A673 (cell line): ENCODE measurements at regions not wholly inside any gene's neighbourhood (a gene's known extent, or its start where the extent isn't known, plus 50 kb on each side); places are given as distances from the start of the nearest gene placed in this dataset.

ENCODE experiments used
- BruUV-seq: library from RNA; stranded (reverse); fragments of 400-500 nt; replicated peaks from 2 replicates; lab custom pipeline; 2021; lab: Mats Ljungman, UMichigan
- CTCF ChIA-PET: fragments of 300-600 bp; sonication (Branson Sonifier 250); formaldehyde crosslinking; loops from one replicate; lab custom pipeline; 2022; ENCODE audit warnings: antibody characterized with exemption; lab: Charles Lee
- POLR2A ChIA-PET: fragments of 300-600 bp; sonication (Branson Sonifier 250); formaldehyde crosslinking; loops from one replicate; lab custom pipeline; 2022; ENCODE audit warnings: antibody characterized with exemption; ENCODE audit not compliant: low non-redundant PET; lab: Charles Lee
- DNase-seq: peaks from one replicate; pipeline ENCODE4 v3.0.0-alpha.2; 2015; ENCODE audit warnings: low spot score
- H3K27ac ChIP-seq: fragments of 200-600 bp; sonication (generic); 2 replicates; pipeline ENCODE4 v1.5.1; 2016; ENCODE audit warnings: mixed run types, low read depth, mild to moderate bottlenecking, mixed read lengths, antibody characterized with exemption, low read length; ENCODE audit not compliant: poor library complexity, severe bottlenecking
- H3K27me3 ChIP-seq: fragments of 200-600 bp; sonication (generic); replicated peaks from 2 replicates; pipeline ENCODE4 v1.6.1; 2017; ENCODE audit warnings: mixed run types, low read depth, mild to moderate bottlenecking, mixed read lengths, antibody characterized with exemption, low read length; ENCODE audit not compliant: insufficient read depth, poor library complexity
- H3K36me3 ChIP-seq: fragments of 200-600 bp; sonication (generic); 2 replicates; pipeline ENCODE4 v1.6.1; 2016; ENCODE audit warnings: mixed run types, mild to moderate bottlenecking, mixed read lengths, antibody characterized with exemption, low read length; ENCODE audit not compliant: insufficient read depth, poor library complexity, severe bottlenecking
- H3K4me1 ChIP-seq: fragments of 200-600 bp; sonication (generic); 2 replicates; pipeline ENCODE4 v1.6.1; 2017; ENCODE audit warnings: mixed run types, mild to moderate bottlenecking, mixed read lengths, antibody characterized with exemption, low read length; ENCODE audit not compliant: insufficient read depth, poor library complexity, severe bottlenecking
- H3K4me3 ChIP-seq: fragments of 200-600 bp; sonication (generic); 2 replicates; pipeline ENCODE4 v1.5.1; 2016; ENCODE audit warnings: low read depth, mixed run types, mild to moderate bottlenecking, mixed read lengths, low read length; ENCODE audit not compliant: poor library complexity, severe bottlenecking
- H3K9me3 ChIP-seq: fragments of 200-600 bp; sonication (generic); 2 replicates; pipeline ENCODE4 v1.6.1; 2016; ENCODE audit warnings: mixed run types, low read depth, mild to moderate bottlenecking, mixed read lengths, antibody characterized with exemption, low read length; ENCODE audit not compliant: poor library complexity, severe bottlenecking
- CTCF ChIP-seq: fragments of 300-800, 200-600 bp; sonication (generic); conservative IDR thresholded peaks from 2 replicates; pipeline ENCODE4 v1.5.1; 2017; ENCODE audit warnings: low read depth, mild to moderate bottlenecking, antibody characterized with exemption, low read length, moderate library complexity, mixed read lengths
- EZH2 ChIP-seq: fragments of 200-600 bp; sonication (generic); IDR thresholded peaks from 2 replicates; pipeline ENCODE4 v1.6.1; 2017; ENCODE audit warnings: borderline replicate concordance, low read depth, mild to moderate bottlenecking, mixed read lengths, antibody characterized with exemption, low read length; ENCODE audit not compliant: poor library complexity, severe bottlenecking
- intact Hi-C: fragments of 100-400 bp; cut with micrococcal nuclease; formaldehyde crosslinking; loops from one replicate; pipeline ENCODE4 v1.10.0; 2022; ENCODE audit not compliant: unreplicated experiment

- Histone ChIP-seq H3K9me3 (peaks cover 15% of the 10 kb centered on the region), H3K36me3 (no peaks in the 10 kb centered on the region), H3K4me3 (no peak overlapping the region), H3K27me3 (no peaks in the 10 kb centered on the region), H3K4me1 (no peaks in the 10 kb centered on the region), H3K27ac (no peak overlapping the region)
- CTCF ChIA-PET: no interaction called here
- no peak for DNase-seq
- POLR2A ChIA-PET: no interaction called here
- BruUV-seq: no TSS peak
- intact Hi-C loops: no loop called here
- TF ChIP-seq CTCF (no peak), EZH2 (no peak)
Observed at GRCh38 chr5:54861212-54861894, 124.0 kb downstream of the ESM1 start.

- no TSS peak for BruUV-seq
- Histone ChIP-seq H3K27ac (no peak overlapping the region), H3K9me3 (peaks cover 15% of the 10 kb centered on the region), H3K4me1 (no peaks in the 10 kb centered on the region), H3K27me3 (no peaks in the 10 kb centered on the region), H3K36me3 (no peaks in the 10 kb centered on the region), H3K4me3 (no peak overlapping the region)
- CTCF ChIA-PET: no interaction called here
- POLR2A ChIA-PET: no interaction called here
- TF ChIP-seq EZH2 (no peak), CTCF (no peak)
- DNase-seq: no peak
- intact Hi-C loops: no loop called here
Observed at GRCh38 chr5:54860321-54860720, 125.1 kb downstream of the ESM1 start.

GRCh38 chr5:54859316-54859715 is 126.1 kb downstream of the ESM1 start:
- Histone ChIP-seq H3K36me3 (no peaks in the 10 kb centered on the region), H3K4me3 (no peak overlapping the region), H3K27me3 (no peaks in the 10 kb centered on the region), H3K27ac (no peak overlapping the region), H3K9me3 (peaks cover 15% of the 10 kb centered on the region), H3K4me1 (no peaks in the 10 kb centered on the region)
- TF ChIP-seq EZH2: no peak
- TF ChIP-seq CTCF: no peak
- ChIA-PET POLR2A (no interaction called here), CTCF (no interaction called here)
- no TSS peak for BruUV-seq
- intact Hi-C loops: no loop called here
- no peak for DNase-seq
